ENCODE measurements at regions not wholly inside any gene's neighbourhood (a gene's known extent, or its start where the extent isn't known, plus 50 kb on each side); places are given as distances from the start of the nearest gene placed in this dataset.

- intact Hi-C loops (cut with DNase I, micrococcal nuclease) = no loop called here
- ATAC-seq = no peak
- Histone ChIP-seq H3K36me3 (ENCODE audit: low read depth) (no peaks in the 10 kb centered on the region), H3K4me1 (ENCODE audit: low read depth) (no peaks in the 10 kb centered on the region), H3K9me3 (no peaks in the 10 kb centered on the region), H3K4me3 (no peak overlapping the region)
- no peak for TF ChIP-seq CTCF (IDR thresholded peaks at IDR 0.05)
- no peak for DNase-seq
Observed at GRCh38 chr13:97653443-97654140, 219.6 kb downstream of the RAP2A start.

- TF ChIP-seq CTCF (IDR thresholded peaks at IDR 0.05) = no peak
- DNase-seq (no peak), ATAC-seq (no peak)
- Histone ChIP-seq H3K36me3 (ENCODE audit: low read depth) (no peaks in the 10 kb centered on the region), H3K4me1 (ENCODE audit: low read depth) (no peaks in the 10 kb centered on the region), H3K4me3 (no peak overlapping the region), H3K9me3 (no peaks in the 10 kb centered on the region)
- intact Hi-C loops (cut with DNase I, micrococcal nuclease) = no loop called here
Observed at GRCh38 chr13:97654236-97654635, 220.3 kb downstream of the RAP2A start.

- Histone ChIP-seq H3K9me3 (no peaks in the 10 kb centered on the region), H3K4me3 (no peak overlapping the region), H3K4me1 (ENCODE audit: low read depth) (no peaks in the 10 kb centered on the region), H3K36me3 (ENCODE audit: low read depth) (no peaks in the 10 kb centered on the region)
- ATAC-seq (no peak), DNase-seq (no peak)
- no peak for TF ChIP-seq CTCF (IDR thresholded peaks at IDR 0.05)
- intact Hi-C loops (cut with DNase I, micrococcal nuclease) = no loop called here
Observed at GRCh38 chr13:97658556-97658955, 224.6 kb downstream of the RAP2A start.

- DNase-seq (peak in 1 of 3 donors; percentile 5), ATAC-seq (no peak)
- TF ChIP-seq CTCF (IDR thresholded peaks at IDR 0.05) = no peak
- Histone ChIP-seq H3K4me1 (ENCODE audit: low read depth) (no peaks in the 10 kb centered on the region), H3K36me3 (ENCODE audit: low read depth) (no peaks in the 10 kb centered on the region), H3K4me3 (no peak overlapping the region), H3K9me3 (no peaks in the 10 kb centered on the region)
- intact Hi-C loops (cut with DNase I, micrococcal nuclease) = no loop called here
Observed at GRCh38 chr13:97659602-97660001, 225.6 kb downstream of the RAP2A start.

- DNase-seq = no peak
- no peak for ATAC-seq
- no peak for TF ChIP-seq CTCF (IDR thresholded peaks at IDR 0.05)
- no peaks in the 10 kb centered on the region for H3K4me1 ChIP-seq (ENCODE audit: low read depth)
- no peak overlapping the region for H3K4me3 ChIP-seq
- H3K36me3 ChIP-seq (ENCODE audit: low read depth) = no peaks in the 10 kb centered on the region
- intact Hi-C loops (cut with DNase I, micrococcal nuclease) = no loop called here
- H3K9me3 ChIP-seq = no peaks in the 10 kb centered on the region
Observed at GRCh38 chr13:97660594-97661260, 226.8 kb downstream of the RAP2A start.

All from mucosa of descending colon (tissue), 3 donors.